HG02798 (cell line): ENCODE measurements at regions not wholly inside any gene's neighbourhood (a gene's known extent, or its start where the extent isn't known, plus 50 kb on each side); places are given as distances from the start of the nearest gene placed in this dataset.

Experiments
- ATAC-seq: cut with Tn5 transposase; IDR thresholded peaks from one replicate; pipeline ENCODE4 v1.9.1; 2021; ENCODE audit warnings: mild to moderate bottlenecking; ENCODE audit not compliant: unreplicated experiment, poor library complexity

DNA sequence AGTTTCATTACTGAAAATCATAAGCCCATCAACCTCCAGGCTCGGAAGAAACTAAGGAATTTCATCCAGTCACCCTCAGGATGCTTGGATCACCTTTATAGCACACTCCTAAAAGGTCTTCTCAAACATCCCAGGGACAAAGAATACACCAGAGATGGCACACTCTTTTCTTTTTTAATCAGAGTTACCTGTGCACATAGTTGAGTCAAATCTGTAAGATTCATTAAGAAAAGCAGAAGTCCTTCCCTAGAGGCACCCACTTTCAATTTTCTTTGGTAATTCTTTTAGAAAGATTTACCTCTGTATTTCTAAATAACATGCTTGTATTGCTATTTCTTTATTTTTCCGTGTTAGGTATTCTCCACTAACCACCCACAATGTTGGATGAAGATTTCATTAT is 50.6 kb upstream of the IL6 start:
- no peak for ATAC-seq

DNA sequence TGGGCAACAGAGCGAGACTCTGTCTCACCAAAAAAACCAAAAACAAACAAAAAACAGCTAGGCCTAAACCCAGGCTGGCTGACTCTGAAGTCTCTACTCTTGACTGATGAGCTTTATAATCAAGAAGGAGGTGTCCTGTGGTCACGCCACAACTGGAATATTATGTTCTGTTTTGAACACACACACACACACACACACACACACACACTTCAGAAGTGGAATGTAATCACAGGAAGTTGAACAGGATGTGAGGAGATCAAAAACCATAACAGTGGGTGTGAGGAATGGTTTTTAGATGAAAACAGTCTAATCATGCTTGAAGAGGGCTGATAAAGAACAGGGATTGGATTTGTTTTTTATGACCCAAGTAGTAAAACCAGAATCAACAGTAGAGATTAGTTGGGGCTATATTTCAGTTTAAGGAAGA is 51.1 kb upstream of the IL6 start:
- no peak for ATAC-seq

DNA sequence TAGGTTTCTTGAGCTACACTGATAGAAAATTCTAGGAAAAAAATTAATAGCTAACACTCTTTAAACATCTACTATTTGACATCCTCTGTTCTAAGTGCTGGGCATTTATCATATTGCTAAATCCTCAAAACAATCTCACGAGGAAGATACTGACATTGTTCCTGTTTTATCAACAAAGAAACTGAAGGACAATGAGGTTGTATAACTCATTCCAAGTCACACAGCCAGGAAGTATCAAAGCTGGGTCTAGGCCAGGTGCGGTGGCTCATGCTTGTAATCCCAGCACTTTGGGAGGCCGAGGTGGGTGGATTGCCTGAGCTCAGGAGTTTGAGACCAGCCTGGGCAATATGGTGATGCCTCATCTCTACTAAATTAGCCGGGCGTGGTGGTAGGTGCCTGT is 51.6 kb upstream of the IL6 start:
- ATAC-seq = no peak

DNA sequence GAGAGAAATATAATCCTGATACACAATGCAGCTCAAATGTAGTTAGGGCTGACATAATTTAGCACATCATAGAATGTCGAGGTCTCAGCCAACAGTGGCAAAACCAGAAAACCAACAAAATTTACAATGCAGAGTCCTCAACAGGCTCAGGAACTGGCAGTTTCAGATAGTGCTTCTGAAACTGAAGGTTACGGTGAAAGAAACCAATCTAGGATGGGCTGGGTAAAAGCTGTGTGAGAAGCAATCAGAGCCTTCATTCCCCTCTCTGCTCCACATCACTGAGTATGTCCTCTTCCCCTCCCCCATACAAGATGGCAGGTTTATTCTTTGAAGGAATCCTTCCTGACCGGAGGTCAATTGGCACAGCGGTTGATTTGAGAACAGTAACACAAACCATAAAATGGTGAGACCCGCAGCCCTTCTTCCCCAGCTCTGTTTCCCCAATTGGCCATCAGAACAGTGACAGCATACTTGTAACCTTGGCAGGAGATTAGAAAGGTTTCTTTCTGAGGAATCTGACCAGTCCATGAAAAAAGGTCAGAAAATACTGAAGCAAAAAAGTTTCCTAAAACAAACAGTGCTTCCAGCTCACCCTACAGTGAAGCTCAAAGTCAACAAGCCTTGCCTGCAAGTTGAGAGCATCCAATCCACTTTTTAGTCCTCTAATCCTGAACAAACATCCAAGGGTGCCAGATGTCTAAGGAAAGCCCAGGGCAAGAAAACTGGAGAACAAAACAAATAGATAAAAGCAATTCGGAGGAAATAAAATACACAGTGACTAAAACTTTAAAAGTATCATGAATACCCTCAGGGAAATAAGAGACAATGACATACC is 53.9 kb upstream of the IL6 start:
- ATAC-seq = peak; percentile 82

DNA sequence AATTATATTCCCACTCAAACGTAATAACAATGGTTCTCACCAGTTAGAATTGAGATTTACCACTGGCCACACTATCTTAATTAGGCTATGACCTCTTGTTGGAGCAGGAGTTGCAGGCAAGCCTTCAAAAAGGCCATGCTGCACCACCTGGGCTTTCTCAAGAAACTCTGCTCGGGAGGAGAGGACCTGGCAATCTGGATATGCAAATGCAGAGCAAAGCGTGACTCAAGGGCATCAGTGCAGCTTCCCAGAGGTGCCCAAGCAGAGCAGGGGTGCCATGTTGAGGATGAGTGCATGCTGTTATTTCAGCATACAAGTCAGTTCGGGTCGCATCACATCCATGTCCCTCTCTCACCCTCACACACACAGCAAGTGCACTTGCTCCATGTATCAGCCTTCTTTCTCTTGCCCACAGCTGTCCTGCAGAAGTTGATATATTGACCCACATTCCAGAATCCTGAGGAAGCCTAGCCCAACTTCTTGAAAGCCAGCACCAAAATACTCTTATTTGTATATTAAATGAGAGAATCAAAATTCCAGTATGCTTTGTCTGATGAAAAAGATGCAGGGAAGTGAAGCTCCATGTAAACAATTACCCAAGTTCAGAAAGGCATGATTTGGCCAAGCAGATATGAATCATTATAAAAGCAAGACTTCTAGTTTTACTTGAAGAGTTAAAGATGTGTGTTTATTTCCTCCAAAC is 55.7 kb upstream of the IL6 start:
- no peak for ATAC-seq

DNA sequence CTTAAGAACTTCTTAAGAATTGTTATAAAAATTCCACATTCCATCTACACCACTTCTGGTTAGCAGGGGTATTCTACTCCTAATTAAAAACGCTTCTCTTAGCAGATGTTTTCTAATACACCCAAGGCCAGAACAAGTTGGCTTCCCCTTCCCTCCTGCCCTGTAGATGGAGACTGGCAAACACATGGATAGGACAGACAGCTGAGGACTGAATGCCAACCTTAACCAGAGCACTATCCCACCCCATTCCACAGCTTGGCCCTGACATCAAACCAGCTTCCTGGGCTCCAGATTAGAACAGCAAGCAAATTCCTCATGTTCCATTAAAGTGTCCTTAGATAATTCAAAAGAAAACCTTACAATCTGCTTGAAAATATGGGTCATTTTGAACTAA is 56.6 kb upstream of the IL6 start:
- ATAC-seq = no peak

DNA sequence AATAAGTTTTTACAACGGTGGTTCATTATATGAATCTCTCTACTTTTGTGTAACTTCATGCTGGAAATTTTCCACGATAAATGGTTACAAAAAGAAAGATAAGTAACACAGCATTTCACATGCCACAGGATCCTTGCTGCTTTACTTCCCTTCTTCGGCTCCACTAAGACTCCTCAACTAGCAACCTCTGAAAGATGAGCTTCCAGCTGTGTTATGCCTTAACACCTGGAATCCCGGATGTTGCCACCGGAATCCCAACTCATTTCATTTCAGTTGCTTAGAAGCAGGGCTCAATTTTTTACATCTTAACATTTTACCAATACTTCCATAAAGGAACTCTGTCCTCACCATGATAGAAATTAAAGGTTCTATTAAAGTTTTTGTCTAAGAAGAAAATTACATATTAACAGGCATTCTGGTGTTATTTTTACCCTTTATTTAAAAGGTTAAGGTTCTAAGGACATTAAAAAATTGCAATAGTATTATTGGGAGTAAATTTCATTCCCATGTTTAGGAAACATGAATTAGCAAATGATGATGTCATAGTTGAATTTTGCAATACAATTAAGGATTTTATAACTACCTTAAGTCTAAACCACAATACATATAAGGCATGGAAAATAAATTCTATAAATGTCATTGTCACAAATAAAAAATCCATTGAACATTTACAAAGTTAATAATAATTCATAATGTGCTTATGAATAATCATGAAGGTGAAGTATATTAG is 57.1 kb upstream of the IL6 start:
- ATAC-seq = no peak

- no peak for ATAC-seq
Measured at GRCh38 chr7:22668971-22669401, 58.0 kb upstream of the IL6 start.

DNA sequence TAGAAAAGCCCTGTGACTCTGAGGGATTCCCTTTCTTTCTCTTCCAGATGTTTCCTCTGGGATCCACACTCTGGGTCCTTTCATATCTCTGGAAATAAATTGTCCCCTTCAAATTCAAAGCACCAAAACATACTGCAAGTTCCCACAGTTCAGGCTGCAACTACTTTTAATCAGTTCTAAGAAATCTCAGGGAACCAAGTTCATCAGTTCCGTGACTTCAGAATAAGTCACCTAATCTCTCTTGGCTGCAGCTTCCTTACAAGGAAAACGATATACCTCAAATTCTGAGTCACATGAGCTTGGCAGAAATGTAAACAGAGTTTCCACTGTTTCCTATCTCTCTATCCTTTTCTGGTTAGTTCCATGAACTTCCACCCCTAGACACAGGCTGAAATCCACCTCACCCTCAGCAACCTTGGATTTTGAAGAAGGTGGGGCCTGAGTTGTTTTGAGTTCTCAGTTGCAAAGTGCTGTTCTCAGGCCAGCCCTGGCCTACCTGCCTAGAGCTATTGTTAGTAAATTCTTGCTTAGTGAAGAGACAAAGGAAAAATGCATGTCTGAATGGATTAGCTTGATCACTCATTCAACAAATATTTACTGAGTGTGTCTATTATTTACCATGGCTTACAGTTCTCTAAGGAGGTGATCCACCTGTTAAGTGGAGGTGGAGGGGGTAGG is 59.3 kb upstream of the IL6 start:
- ATAC-seq = no peak

DNA sequence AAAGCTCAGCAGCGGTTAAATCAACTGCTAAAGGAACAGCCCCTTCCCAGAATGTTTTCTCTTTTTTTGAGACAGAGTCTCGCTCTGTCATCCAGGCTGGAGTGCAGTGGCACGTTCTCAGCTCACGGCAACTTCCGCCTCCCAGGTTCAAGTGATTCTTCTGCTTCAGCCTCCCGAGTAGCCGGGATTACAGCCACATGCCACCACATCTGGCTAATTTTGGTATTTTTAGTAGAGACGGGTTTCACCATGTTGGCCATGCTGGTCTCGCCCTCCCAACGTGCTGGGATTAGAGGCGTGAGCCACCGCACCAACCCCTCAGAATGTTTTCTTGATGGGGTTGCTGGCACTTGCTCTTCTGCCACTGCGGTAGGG is 59.8 kb upstream of the IL6 start:
- ATAC-seq = no peak

GRCh38 chr7:22666732-22667131 is 60.3 kb upstream of the IL6 start:
- no peak for ATAC-seq

DNA sequence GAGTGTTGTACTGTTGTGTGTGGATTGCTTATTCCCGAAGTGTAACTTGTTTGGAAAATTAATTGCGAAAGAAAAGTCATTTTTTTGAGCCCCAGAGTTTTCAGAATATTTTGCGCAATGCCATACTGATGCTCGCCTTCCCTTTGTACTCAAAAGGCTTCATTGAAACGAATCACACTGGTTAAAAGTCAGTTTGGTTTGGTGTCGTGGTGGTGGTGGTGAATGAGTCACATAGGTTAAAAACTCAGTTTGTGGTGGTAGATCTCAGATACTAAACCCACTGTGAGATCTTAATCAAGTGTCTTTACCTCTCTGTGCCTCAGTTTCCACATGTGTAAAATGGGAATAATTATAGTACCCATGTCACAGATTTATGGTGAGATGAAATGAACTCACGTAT is 61.1 kb upstream of the IL6 start:
- no peak for ATAC-seq

- no peak for ATAC-seq
Measured at GRCh38 chr7:22664988-22665798, 61.8 kb upstream of the IL6 start.

GRCh38 chr7:22663721-22664120 is 63.3 kb upstream of the IL6 start:
- ATAC-seq = no peak

- ATAC-seq = no peak
Measured at GRCh38 chr7:22663357-22663718, 63.7 kb upstream of the IL6 start.

DNA sequence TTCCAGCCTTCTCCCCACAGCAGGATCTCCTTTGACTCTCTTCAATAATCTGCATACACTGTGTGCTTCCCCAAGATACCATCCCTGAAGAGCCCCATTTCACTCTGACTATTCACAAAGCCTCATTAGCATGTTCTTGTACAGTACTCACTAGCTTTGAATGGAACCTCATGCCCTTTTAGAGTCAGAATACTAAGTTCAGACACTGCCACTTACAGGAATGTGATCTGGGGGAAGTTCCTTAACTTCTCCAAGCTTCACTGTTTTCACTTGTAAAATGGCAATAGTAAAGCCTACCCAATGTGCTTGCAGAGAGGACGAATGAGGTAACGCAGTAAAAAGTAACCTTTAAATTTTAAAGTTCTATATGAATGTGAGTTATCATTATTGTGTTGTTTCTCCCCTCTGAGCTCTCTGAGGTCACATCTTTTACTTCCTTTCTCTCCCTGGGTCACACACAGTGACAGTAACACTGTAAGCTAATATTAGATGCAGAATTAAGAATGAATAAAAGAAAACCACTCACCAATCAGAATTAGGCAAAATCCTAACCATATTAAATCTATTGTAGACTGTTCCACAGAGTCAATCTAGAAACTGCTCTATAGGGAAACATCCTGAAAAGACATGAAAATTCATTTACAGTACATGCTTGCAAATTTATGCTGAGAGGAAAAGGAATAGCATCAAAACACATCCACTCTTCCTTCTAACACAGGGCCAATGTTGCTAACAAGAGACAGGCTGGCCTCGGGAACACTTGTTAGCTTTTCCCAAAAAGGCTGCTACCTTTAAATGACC is 64.2 kb upstream of the IL6 start:
- ATAC-seq = no peak

DNA sequence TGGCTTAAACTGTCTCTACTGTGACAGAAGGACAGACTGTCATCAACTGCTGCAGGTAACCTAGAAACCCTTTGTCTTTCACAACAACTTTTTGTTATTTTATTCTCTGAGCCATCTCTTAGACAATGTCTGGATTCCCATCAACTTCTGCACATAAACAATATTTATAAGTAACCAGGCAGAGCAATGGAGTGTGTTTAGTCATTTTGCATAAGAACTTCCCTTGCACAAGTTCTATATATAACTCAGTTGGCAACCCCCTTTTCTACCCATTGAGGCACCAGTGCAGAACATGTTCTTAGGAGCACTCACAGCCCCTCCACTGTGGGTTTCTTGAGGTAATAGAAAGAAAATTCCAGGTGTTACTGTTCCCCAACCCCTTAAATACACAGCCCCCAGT is 65.0 kb upstream of the IL6 start:
- no peak for ATAC-seq

GRCh38 chr7:22660732-22661131 is 66.3 kb upstream of the IL6 start:
- no peak for ATAC-seq

GRCh38 chr7:22660293-22660692 is 66.7 kb upstream of the IL6 start:
- ATAC-seq = no peak
